ENCODE measurements at regions not wholly inside any gene's neighbourhood (a gene's known extent, or its start where the extent isn't known, plus 50 kb on each side); places are given as distances from the start of the nearest gene placed in this dataset.
A peak's percentile ranks its signal among the peaks of the same experiment; 100 is the strongest.
"Not testable (repeated sequence)": the region's sequence is repeated elsewhere in the genome, so short reads cannot be mapped to it uniquely, and the experiment has no call there.

GRCh38 chr15:66864871-66865281, 162.8 kb downstream of the SMAD6 start:
- DNase-seq (ENCODE audit: low read depth), result no peak

DNA sequence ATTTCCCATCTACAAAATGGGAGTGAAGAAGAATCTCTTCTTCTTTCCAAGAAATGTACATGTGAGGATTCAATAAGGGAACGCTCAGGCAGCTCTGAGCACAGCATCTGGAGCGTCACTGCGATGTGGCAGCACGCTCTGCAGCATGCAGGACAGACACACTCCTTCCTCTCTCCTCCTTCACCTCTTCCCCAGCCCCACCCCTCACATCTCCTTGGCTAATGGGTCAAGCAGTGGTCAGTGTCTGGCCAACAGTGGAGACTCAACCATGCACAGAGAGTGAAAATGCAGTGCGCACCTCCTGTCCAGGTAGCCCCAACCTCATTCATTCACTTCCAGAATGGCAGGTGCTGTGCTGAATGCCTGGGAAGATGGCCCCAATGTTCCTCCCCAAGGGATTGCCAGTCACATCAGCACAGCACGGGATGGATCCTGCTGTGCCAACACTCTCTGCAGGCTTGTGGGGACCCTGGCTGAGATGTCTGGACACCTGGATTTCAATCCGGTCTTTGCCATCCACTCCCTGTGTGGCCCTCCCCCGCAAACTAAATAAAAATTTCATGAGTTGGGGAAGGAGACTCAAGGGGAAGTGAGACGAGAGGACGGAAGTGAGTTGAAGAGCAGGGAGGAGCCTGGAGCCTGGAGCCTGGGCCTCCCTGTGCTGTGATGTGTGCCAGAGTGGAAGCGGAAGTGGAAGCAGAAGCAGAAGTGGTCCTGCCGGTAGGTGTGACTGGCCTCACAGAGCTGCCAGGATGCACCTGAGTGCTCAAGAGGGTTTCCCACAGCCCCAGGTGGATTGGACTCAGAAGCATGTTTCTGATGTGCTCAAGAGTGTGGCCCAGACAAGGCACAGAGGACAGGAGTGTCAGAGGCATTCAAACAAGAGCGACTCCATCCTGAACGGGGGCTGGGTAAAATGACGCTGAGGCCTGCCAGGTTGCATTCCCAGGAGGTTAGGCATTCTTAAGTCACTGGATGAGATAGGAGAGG, 163.9 kb downstream of the SMAD6 start:
- DNase-seq (ENCODE audit: low read depth), result no peak

DNA sequence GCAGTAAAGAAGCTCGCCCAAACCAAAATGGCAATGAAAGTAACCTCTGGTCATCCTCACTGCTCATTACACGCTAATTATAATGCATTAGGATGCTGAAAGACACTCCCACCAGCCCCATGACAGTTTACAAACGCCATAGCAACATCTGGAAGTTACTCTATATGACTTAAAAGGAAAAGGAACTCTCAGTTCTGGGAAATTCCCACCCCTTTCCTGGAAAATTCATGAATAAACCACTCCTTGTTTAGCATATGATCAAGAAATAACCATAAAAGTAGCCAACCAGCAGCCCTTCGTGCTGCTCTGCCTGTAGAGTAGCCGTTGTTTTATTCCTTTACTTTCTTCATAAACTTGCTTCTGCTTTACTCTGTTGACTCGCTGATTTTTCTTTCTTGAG, 164.6 kb downstream of the SMAD6 start:
- DNase-seq (ENCODE audit: low read depth), result no peak

DNA sequence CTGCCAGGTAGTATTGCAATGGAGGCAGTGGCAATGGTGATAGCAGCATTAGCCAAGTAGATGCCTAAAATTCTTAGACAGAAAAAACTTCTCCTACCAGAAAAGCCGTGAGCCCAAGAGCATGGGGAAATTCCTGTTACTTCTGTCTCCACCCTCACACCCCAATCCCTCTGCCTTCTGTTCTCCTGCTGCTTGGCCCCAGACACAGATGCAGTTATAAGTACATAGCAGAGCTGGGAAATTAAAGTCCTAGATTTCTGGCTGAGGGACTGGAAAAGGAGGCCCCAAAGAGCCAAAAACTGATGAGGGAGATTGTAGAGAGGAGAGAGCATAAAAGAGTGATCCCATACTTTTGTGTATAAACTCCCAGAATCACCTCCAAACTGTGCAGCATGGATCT, 166.9 kb downstream of the SMAD6 start:
- DNase-seq (ENCODE audit: low read depth), result no peak

DNA sequence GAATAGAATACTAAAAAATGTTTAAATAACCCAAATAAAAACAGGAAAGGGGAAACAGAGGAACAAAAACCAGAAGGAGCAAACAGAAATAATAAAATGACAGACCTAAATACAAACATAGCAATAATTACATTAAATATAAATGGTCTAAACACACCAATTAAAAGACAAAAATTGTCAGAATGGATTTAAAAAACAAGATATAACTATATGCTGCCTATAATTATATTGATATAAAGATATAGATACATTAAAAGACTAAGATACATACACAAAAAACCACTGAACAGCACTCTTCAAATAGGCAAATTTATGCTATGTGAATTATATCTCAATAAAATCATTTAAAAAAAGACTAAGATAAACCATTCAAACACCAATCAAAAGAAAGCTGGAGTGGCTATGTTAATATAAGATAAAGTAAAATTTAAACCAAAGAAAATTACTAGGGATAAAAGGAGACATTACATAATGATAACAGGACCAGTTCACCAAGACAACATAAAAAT, 168.9 kb downstream of the SMAD6 start:
- no peak for DNase-seq (ENCODE audit: low read depth)

GRCh38 chr15:66872405-66872804, 170.4 kb downstream of the SMAD6 start:
- DNase-seq (ENCODE audit: low read depth), result no peak

DNA sequence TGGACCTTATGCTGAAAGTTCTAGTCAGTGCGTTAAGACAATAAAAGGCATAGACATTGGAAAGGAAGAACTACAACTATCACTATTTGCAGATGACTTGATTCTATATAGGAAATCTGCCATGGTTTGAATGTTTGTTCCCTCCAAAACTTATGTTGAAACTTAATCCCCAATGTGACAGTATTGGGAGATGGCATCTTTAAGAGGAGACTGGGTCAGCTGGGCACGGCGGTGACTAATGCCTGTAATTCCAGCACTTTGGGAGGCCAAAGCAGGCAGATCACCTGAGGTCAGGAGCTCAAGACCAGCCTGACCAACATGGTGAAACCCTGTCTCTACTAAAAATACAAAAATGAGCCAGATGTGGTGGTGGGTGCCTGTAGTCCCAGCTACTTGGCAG, 171.3 kb downstream of the SMAD6 start:
- not testable (repeated sequence) for DNase-seq (ENCODE audit: low read depth)

GRCh38 chr15:66873856-66874255, 171.8 kb downstream of the SMAD6 start:
- DNase-seq (ENCODE audit: low read depth), result no peak

GRCh38 chr15:66875588-66876420, 173.8 kb downstream of the SMAD6 start:
- peak; percentile 22 for DNase-seq (ENCODE audit: low read depth)

DNA sequence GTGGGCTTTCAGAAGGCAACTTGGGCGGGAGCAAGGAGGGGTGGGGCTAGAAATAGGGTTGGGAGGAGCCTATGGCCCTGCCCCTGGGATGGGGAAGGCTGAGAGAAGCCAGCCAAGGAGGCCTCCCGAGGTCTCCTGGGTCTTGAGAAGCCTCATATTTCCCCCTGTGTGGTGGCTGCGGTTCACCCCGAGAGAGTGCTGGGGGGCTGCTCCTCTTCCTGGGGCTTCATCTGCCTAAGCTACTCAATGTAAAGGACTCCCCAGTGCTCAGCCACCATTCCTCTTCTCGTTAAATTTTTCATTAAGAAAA, 174.3 kb downstream of the SMAD6 start:
- no peak for DNase-seq (ENCODE audit: low read depth)

DNA sequence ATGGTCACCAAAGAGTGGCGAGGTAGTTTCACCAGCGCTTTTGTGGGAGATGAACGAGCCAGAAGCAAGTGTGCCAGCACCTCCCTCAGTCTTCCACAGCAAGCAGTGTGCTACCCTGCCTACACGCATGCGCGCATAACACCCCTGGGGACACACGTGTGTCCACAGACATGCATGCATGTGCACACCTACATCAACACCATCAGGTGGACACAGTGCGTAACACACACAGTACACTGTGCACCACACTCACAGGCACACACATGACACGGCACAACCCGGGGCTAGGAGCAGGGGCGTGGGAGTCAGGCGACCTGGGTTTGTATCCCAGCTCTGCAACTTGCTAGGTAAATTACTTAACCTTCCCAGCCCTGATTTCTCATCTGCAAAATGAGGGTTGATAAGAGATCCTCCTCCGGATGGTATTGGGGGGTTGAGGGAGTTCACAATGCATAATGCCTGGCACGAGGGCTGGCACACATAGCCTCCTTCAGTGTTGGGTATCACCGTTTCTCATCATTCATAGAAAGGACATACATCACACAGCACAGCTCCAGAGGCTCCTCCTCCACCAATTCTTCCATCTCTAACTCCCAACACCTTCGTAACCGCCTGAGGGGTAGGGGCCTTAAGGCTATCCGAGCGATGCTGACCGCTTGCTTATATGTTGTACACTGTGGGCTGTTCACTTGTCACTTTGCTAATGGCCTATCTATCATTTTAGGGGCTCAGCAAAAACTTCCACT, 174.9 kb downstream of the SMAD6 start:
- no peak for DNase-seq (ENCODE audit: low read depth)

DNA sequence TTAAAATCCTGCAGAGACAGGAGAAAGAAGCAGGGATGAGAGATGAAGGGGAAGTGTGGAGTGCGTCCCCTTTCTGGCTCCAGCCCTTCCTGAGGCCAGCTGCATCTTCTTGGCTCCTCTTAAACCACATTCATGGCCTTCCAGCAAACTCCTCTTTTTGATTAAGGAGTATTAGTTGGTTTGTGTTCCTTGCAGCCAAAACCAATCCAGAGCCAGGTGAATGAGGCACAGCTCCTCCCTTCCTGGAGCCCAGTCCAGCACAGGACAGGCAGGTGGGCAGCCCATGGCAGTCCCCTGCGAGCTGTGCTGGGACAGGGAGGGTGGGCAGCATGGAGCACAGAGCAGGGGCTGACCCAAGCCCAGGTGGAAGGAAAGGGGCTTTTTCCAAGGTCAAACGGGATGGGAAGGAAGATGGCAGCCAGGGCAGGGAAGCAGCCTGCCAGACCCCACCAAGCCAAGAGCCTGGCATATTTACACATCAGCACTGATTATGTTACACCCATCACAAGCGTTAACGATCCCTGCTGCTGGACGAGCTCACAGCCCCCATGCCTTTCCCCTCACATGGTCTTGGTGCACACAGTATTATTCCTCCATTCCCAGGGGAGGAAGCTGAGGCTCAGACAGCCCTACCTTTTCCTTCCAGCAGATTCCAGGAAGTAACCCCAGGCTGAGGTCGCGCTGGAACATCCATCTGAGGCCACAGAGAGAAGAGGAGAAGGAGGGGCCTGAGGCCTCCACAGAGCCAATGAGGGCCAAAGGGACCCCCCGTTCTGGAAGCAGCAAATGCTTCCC, 175.6 kb downstream of the SMAD6 start:
- DNase-seq (ENCODE audit: low read depth), result no peak

DNA sequence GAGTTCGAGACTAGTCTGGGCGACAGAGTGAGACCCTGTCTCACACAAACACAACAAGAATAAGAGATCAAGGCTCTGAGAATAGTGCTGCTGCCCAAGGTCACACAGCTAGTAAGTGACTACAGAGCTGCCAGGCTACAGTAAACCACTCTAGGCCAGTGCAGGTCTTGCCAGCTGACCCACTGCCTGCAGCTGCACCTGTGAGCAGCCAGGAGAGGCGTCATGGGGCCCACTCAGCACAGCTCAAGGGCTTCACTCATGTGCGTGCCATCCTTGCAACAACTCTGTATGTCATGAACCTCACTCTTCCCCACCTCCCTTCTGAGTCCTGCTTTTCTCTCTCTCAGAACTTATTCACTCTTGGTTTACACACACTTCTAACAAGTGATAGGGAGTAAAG, 176.7 kb downstream of the SMAD6 start:
- DNase-seq (ENCODE audit: low read depth), result no peak

DNA sequence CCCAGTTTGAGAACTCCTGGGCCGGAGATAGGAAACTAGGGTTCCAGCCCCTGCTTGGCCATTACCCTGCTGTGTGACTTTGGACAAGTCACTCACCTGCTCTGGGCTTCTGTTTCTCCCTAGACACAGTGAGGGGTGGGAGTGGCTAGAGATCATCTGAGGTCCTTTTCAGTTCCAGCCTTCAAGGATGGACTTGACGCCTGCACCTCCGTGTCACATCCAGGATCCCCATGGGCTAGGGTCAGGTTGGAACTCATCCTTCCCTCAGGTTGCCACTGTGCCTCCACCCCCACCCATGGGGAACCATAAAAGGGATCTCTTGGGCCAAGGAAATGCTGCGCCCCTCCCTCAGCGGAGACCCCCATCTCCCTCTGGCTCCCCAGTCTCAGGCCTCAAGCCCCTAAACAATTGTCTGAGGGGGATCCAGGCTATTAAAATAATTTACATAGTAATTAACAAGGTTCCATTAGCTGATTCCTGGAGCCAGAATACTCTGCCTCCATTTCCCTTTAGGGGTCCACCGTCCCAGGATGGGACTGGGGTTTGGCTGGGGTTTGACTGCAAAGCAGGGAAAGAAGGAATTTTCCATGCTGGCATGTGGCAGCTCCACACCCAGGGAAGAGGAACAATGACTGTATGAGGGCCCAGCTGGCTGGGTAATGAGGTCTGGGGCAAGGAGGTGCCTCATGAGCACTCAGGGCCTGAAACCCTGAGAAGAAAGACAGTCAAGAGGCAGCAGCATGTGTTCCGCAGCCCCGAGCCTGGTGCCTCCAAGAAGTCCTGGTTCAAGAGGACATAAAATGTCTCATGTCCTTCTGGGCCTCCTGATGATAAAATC, 177.7 kb downstream of the SMAD6 start:
- no peak for DNase-seq (ENCODE audit: low read depth)

DNA sequence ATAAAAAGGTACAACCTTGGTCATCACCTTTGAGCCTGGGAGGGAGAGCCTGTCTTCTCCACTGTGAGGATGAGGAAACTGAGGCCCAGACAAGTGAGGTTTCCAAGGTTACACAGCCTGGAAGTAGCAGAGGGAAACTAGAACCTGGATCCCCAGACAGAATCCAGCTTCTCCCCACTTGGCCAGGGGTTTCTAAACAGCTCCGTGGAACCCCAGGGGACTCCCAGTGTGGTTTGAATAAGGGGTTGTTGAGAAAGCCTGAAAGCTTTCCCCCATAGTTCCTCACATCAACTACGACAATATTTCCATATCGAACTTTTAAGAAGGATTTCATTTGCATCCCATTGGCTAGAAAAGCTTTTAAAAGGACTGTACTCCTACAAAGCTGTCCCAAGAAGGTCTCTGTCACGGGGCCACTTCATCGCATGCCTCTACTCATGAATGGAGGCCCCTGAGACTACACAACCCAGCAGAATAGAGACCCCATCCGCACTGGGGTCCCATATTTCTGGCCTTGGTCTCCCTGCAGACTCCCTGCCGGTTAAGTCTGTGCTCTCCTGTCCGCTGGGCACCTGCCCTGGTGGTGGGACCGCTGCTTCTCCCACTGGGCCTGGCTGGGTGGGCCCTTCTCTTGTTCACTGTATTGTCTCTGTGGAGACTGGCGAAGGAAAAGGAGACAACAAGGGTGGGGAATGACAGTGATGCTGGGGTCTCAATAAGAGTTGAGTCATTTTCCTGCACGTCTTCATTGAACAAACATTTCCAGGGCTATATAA, 178.5 kb downstream of the SMAD6 start:
- DNase-seq (ENCODE audit: low read depth), result no peak

GRCh38 chr15:66881173-66881905, 179.3 kb downstream of the SMAD6 start:
- DNase-seq (ENCODE audit: low read depth), result no peak

GRCh38 chr15:66882251-66883020, 180.4 kb downstream of the SMAD6 start:
- peak; percentile 62 for DNase-seq (ENCODE audit: low read depth)

DNA sequence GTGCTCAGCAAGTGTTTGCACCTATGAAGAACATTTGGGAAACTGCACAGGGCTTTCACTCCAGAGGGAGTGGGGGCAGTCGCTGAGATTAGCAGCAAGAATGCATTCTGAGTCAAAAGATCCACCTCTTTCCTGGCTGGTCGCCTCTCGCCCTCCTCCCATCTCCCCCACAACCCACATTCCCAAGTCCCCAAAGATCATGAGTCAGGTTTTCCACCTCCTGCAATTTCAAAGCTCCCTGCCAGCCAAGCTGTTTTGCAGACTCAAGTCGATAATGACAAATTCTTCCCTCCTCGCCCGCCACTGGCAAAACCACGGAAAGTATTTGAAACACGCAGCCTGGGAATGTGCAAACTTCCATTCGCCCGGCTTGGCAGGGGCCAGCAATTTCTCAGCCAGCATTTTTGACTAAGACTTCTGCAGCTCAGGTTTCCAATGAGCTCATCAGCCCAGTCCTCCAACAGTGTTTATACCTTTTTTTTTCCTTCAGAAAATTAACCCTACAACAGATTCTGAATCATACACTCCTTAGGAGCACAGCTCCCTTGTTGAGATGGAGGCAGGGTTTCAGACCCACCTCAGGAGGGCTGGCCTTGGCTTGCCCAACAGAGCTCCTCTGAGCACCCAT, 181.4 kb downstream of the SMAD6 start:
- DNase-seq (ENCODE audit: low read depth), result peak; percentile 99

Data from ELR (cell line).